Testis (tissue), 2 donors: ENCODE measurements at regions not wholly inside any gene's neighbourhood (a gene's known extent, or its start where the extent isn't known, plus 50 kb on each side); places are given as distances from the start of the nearest gene placed in this dataset.
A peak's percentile ranks its signal among the peaks of the same experiment; 100 is the strongest.

ENCODE experiments used
- DNase-seq: peaks from one replicate; pipeline ENCODE4 v3.0.0-alpha.2; 2019
- H3K27ac ChIP-seq, 2 donors: fragments of 200-600 bp; sonication (generic); one replicate each; pipeline ENCODE4 v1.5.1; 2019
- H3K27me3 ChIP-seq: fragments of 200-600 bp; sonication (generic); one replicate; pipeline ENCODE4 v1.5.1; 2019
- H3K36me3 ChIP-seq: fragments of 200-600 bp; sonication (generic); one replicate; pipeline ENCODE4 v1.5.1; 2017; ENCODE audit warnings: low read depth; ENCODE audit errors: missing control alignments
- H3K4me1 ChIP-seq: fragments of 200-600 bp; sonication (generic); one replicate; pipeline ENCODE4 v1.5.1; 2019
- H3K4me3 ChIP-seq, 2 donors: fragments of 200-600 bp; sonication (generic); one replicate each; pipeline ENCODE4 v1.5.1; 2017 to 2019
- H3K9me3 ChIP-seq: fragments of 200-600 bp; sonication (generic); one replicate; pipeline ENCODE4 v1.5.1; 2017
- POLR2A ChIP-seq: fragments of 450-650 bp; IDR thresholded peaks from one replicate; pipeline ENCODE4 v1.6.1; 2017; ENCODE audit warnings: antibody characterized with exemption, mild to moderate bottlenecking, moderate library complexity
- WGBS, 2 donors: methylation state at CpG; one replicate each; pipeline ENCODE4 v1.1.5; 2018; 5-methylcytosine and 5-hydroxymethylcytosine counted together
- intact Hi-C: fragments of 100-400 bp; cut with DNase I; formaldehyde crosslinking; loops from one replicate; pipeline ENCODE4 v1.15.1; 2023; ENCODE audit warnings: low total_unique reads
- TF ChIP-seq, protein P1 (sequence below), 3 experiments: fragments of 450-650 bp in 2 of 3; fragments of 200-600 bp in 1 of 3; sonication (generic) in 1 of 3; IDR thresholded peaks; one replicate each; pipeline ENCODE4 v1.5.1; 2016 to 2019; ENCODE audit warnings: antibody characterized with exemption in 3 of 3, mild to moderate bottlenecking in 2 of 3, moderate library complexity in 1 of 3

DNA sequence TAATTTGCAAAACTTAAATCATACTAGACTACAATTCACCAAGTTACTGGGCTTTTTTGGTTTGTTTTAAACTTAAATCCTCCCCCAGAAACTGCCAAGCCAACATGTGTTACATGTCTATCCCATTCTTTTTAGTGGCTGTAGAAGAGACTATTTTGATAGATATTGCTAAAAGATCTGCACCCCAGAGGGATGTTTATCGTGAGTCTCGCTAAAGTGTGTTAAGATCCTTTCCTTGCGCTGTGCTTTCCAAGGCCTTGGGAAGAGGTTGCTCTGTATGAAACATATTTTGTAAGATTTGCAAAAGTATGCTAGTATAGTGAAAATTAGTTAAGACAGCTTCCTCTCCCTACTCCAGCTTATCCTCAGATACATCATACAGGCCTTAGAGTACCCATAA is 63.0 kb downstream of the GPX5 start:
- no peaks in the 10 kb centered on the region for H3K27me3 ChIP-seq
- H3K36me3 ChIP-seq, result no peaks in the 10 kb centered on the region
- no peak for DNase-seq
- H3K4me3 ChIP-seq, result peak overlapping the region in 1 of 2 donors; percentile 9
- no peaks in the 10 kb centered on the region for H3K9me3 ChIP-seq
- peaks cover 7% of the 10 kb centered on the region for H3K4me1 ChIP-seq
- WGBS, 2 donors, result 40 to 45% methylated on average over 3 of the region's 3 CpGs
- TF ChIP-seq POLR2A, result no peak
- TF ChIP-seq, protein P1, sequence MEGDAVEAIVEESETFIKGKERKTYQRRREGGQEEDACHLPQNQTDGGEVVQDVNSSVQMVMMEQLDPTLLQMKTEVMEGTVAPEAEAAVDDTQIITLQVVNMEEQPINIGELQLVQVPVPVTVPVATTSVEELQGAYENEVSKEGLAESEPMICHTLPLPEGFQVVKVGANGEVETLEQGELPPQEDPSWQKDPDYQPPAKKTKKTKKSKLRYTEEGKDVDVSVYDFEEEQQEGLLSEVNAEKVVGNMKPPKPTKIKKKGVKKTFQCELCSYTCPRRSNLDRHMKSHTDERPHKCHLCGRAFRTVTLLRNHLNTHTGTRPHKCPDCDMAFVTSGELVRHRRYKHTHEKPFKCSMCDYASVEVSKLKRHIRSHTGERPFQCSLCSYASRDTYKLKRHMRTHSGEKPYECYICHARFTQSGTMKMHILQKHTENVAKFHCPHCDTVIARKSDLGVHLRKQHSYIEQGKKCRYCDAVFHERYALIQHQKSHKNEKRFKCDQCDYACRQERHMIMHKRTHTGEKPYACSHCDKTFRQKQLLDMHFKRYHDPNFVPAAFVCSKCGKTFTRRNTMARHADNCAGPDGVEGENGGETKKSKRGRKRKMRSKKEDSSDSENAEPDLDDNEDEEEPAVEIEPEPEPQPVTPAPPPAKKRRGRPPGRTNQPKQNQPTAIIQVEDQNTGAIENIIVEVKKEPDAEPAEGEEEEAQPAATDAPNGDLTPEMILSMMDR (IDR thresholded peaks at IDR 0.05), result no peak
- intact Hi-C loops, result no loop called here
- H3K27ac ChIP-seq, result peak overlapping the region in 1 of 2 donors; percentile 7

DNA sequence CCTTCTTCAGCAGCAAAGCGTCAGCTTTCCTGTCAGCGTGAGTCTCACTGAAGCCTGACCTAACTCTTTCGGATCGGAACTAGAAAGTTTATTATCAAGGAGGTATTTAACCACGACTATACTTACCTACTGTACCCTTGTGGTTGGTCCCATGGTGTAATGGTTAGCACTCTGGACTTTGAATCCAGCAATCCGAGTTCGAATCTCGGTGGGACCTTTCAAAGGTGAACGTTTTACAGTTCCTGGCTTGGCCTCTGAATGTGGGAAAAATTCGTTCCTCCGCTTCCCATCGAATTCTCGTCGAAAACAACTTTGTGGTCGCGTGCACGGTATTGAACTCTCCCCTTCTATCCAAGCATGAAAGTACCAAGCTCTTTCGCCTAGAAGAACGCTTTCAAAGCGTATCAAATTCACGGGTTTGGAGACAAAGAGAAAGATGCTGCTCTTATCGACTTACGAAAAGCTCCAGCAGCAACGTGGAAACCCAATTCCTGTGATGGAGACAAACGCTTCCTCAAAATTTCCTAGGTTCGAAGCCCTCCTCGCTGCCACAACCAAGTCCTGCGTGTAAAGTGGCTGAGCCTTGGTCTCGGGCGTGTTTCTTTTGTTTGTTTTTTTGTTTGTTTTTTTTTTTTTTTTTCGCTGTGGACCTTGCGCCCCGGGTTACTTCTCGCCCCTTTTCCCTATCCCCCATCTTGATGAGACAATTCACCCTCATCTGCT is 63.7 kb downstream of the GPX5 start:
- DNase-seq, result peak; percentile 56
- no peaks in the 10 kb centered on the region for H3K9me3 ChIP-seq
- H3K27me3 ChIP-seq, result no peaks in the 10 kb centered on the region
- H3K36me3 ChIP-seq, result no peaks in the 10 kb centered on the region
- peaks cover 7% of the 10 kb centered on the region for H3K4me1 ChIP-seq
- intact Hi-C loops, result no loop called here
- TF ChIP-seq, protein P1 (IDR thresholded peaks at IDR 0.05), result no peak
- no peak for TF ChIP-seq POLR2A
- H3K4me3 ChIP-seq, result peak overlapping the region; percentile 5 to 9
- WGBS, 2 donors, result 4 to 9% methylated on average over 34 of the region's 34 CpGs
- peak overlapping the region in 1 of 2 donors; percentile 16 for H3K27ac ChIP-seq

DNA sequence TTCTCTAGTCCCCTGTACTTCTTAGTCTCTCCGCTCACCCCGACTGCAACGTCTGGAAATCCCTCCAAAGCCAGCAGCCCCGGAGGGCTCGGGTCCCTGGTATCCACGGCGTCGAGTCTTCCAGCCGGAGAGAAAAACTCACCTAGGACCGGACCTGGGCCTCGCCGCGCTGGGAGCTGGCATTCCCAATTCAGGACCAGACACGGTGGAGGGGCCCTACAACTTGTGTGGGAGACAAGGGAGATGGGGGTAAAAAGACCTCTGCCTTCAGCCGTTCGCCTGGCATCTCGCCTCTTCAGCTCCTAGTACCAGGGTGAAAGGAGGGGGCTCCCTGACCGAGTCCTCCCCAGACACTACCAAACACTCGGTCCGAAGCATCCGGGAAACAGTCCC is 64.3 kb downstream of the GPX5 start:
- intact Hi-C loops, result no loop called here
- no peak for DNase-seq
- WGBS, 2 donors, result 3 to 22% methylated on average over 6 to 21 of the region's 21 CpGs

GRCh38 chr6:28597217-28597835 is 71.6 kb downstream of the GPX5 start:
- intact Hi-C loops, result no loop called here
- TF ChIP-seq, protein P1 (IDR thresholded peaks at IDR 0.05), result no peak
- no peak for TF ChIP-seq POLR2A
- Histone ChIP-seq H3K36me3 (no peaks in the 10 kb centered on the region), H3K9me3 (no peaks in the 10 kb centered on the region), H3K4me1 (no peaks in the 10 kb centered on the region), H3K27me3 (no peaks in the 10 kb centered on the region), H3K4me3 (peak overlapping the region; percentile 2 to 38), H3K27ac (no peak overlapping the region)
- WGBS, 2 donors, result 8 to 12% methylated on average over 18 of the region's 18 CpGs
- peak; percentile 52 for DNase-seq

More for the DNA sequence above, 64.3 kb downstream of the GPX5 start:
- Histone ChIP-seq H3K9me3 (no peaks in the 10 kb centered on the region), H3K27ac (no peak overlapping the region), H3K4me1 (peaks cover 7% of the 10 kb centered on the region), H3K4me3 (peak overlapping the region; percentile 5 to 9), H3K27me3 (no peaks in the 10 kb centered on the region), H3K36me3 (no peaks in the 10 kb centered on the region)
- no peak for TF ChIP-seq POLR2A
- TF ChIP-seq, protein P1 (IDR thresholded peaks at IDR 0.05), result no peak
